Neural cell (in vitro differentiated cells): ENCODE measurements at regions not wholly inside any gene's neighbourhood (a gene's known extent, or its start where the extent isn't known, plus 50 kb on each side); places are given as distances from the start of the nearest gene placed in this dataset.

Experiments used
- H2AFZ ChIP-seq: fragments of 200-600, 300-800 bp; sonication (generic), shearing (Covaris generic); 2 replicates; pipeline ENCODE4 v1.6.0; 2014; ENCODE audit warnings: low read depth, mild to moderate bottlenecking, antibody characterized with exemption, low read length, moderate library complexity
- H3F3A ChIP-seq: fragments of 200-600 bp; shearing (Covaris generic); 2 replicates; pipeline ENCODE4 v1.6.1; 2016; ENCODE audit warnings: mild to moderate bottlenecking, moderate library complexity, mixed read lengths, antibody characterized with exemption, low read length; ENCODE audit not compliant: insufficient read depth, poor library complexity, severe bottlenecking
- H3K27ac ChIP-seq: fragments of 200-600, 300-800 bp; sonication (generic), shearing (Covaris generic); 2 replicates; pipeline ENCODE4 v1.5.1; 2014; ENCODE audit warnings: mild to moderate bottlenecking, low read length, moderate library complexity
- H3K27me3 ChIP-seq: fragments of 300-800, 200-600 bp; sonication (generic), shearing (Covaris generic); 2 replicates; pipeline ENCODE4 v1.6.0; 2014; ENCODE audit warnings: mild to moderate bottlenecking, low read depth, low read length, moderate library complexity; ENCODE audit not compliant: insufficient read depth
- H3K36me3 ChIP-seq: fragments of 300-800, 200-600 bp; sonication (generic), shearing (Covaris generic); 2 replicates; pipeline ENCODE4 v1.5.1; 2014; ENCODE audit warnings: mild to moderate bottlenecking, antibody characterized with exemption, low read length, moderate library complexity; ENCODE audit not compliant: insufficient read depth
- H3K4me2 ChIP-seq: fragments of 300-800, 200-600 bp; sonication (generic), shearing (Covaris generic); 2 replicates; pipeline ENCODE4 v1.6.0; 2014; ENCODE audit warnings: mild to moderate bottlenecking, low read length
- H3K4me3 ChIP-seq: fragments of 300-800, 200-600 bp; sonication (generic), shearing (Covaris generic); 2 replicates; pipeline ENCODE4 v1.5.1; 2014; ENCODE audit warnings: mild to moderate bottlenecking, low read length, moderate library complexity
- H3K79me2 ChIP-seq: fragments of 200-600 bp; shearing (Covaris generic); replicated peaks from 2 replicates; pipeline ENCODE4 v1.6.0; 2014; ENCODE audit warnings: mild to moderate bottlenecking, low read length, moderate library complexity; ENCODE audit not compliant: insufficient read depth
- H3K9ac ChIP-seq: fragments of 300-800, 200-600 bp; sonication (generic), shearing (Covaris generic); 2 replicates; pipeline ENCODE4 v1.6.1; 2016; ENCODE audit warnings: mild to moderate bottlenecking, low read length, mixed read lengths
- H3K9me2 ChIP-seq: fragments of 200-600 bp; shearing (Covaris generic); 2 replicates; pipeline ENCODE4 v1.6.1; 2016; ENCODE audit warnings: mild to moderate bottlenecking, low read length, mixed read lengths; ENCODE audit not compliant: insufficient read depth
- H3K9me3 ChIP-seq: fragments of 200-600, 300-800 bp; sonication (generic), shearing (Covaris generic); 2 replicates; pipeline ENCODE4 v1.6.1; 2016; ENCODE audit warnings: mild to moderate bottlenecking, mixed run types, low read length, moderate library complexity, mixed read lengths
- H4K20me1 ChIP-seq: fragments of 200-600 bp; shearing (Covaris generic); 2 replicates; pipeline ENCODE4 v1.6.1; 2016; ENCODE audit warnings: mild to moderate bottlenecking, mixed run types; ENCODE audit not compliant: insufficient read depth
- EP300 ChIP-seq: fragments of 450-650 bp; conservative IDR thresholded peaks from 2 replicates; pipeline ENCODE4 v1.6.1; 2014; ENCODE audit warnings: antibody characterized with exemption, mild to moderate bottlenecking, moderate library complexity; ENCODE audit not compliant: poor library complexity, severe bottlenecking
- EZH2 ChIP-seq: fragments of 200-600, 300-800 bp; shearing (Covaris generic), sonication (generic); IDR thresholded peaks from 2 replicates; pipeline ENCODE4 v1.6.1; 2014; ENCODE audit warnings: antibody characterized with exemption, low read length, borderline replicate concordance, mild to moderate bottlenecking; ENCODE audit not compliant: insufficient read depth, poor library complexity, severe bottlenecking
- MXI1 ChIP-seq: fragments of 450-650 bp; conservative IDR thresholded peaks from 2 replicates; pipeline ENCODE4 v1.6.1; 2014; ENCODE audit warnings: antibody characterized with exemption, mild to moderate bottlenecking; ENCODE audit not compliant: poor library complexity, severe bottlenecking
- POLR2AphosphoS5 ChIP-seq: IDR thresholded peaks from 2 replicates; pipeline ENCODE4 v1.6.1; 2012
- RAD21 ChIP-seq: fragments of 450-650 bp; conservative IDR thresholded peaks from 2 replicates; pipeline ENCODE4 v1.6.1; 2014; ENCODE audit warnings: antibody characterized with exemption, mild to moderate bottlenecking, moderate library complexity
- SMC3 ChIP-seq: fragments of 450-650 bp; conservative IDR thresholded peaks from 2 replicates; pipeline ENCODE4 v1.6.1; 2014; ENCODE audit warnings: antibody characterized with exemption, mild to moderate bottlenecking, moderate library complexity; ENCODE audit not compliant: poor library complexity
- TAF1 ChIP-seq: IDR thresholded peaks from 2 replicates; pipeline ENCODE4 v1.6.1; 2012; ENCODE audit warnings: low read depth
- TF ChIP-seq, protein P1 (sequence below): fragments of 450-650 bp; IDR thresholded peaks from 2 replicates; pipeline ENCODE4 v1.5.1; 2014; ENCODE audit warnings: antibody characterized with exemption, mild to moderate bottlenecking, moderate library complexity; ENCODE audit not compliant: poor library complexity, severe bottlenecking
- TF ChIP-seq, protein P2 (sequence below): IDR thresholded peaks from 2 replicates; pipeline ENCODE4 v1.6.1; 2012; ENCODE audit warnings: borderline replicate concordance

DNA sequence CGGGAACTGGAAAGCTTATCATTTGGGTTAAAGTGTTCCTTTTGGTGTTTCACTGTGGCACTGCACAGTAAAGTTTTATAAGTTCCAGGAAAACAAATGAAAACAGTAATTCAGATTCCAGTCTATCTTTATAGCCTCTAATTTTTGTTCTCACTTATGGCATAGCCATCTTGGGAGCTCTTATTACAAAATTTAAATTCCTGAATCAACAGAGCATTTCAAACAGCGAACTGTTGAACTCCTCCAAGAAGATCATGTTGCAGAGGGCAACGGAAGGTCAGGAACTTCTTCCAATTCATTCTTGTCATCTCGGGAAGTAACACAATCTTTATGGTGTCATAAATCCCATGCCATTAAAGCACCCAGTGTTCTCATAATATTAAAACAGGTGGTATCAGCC is 229.1 kb downstream of the KCNC2 start:
- H2AFZ ChIP-seq = no peak overlapping the region
- no peak overlapping the region for H3K4me2 ChIP-seq
- H3K9me3 ChIP-seq = no peaks in the 10 kb centered on the region
- H3K9me2 ChIP-seq = no peaks in the 10 kb centered on the region
- no peaks in the 10 kb centered on the region for H3K27me3 ChIP-seq
- no peak overlapping the region for H3K27ac ChIP-seq
- H3F3A ChIP-seq = no peaks in the 10 kb centered on the region
- H3K36me3 ChIP-seq = no peaks in the 10 kb centered on the region
- no peaks in the 10 kb centered on the region for H3K79me2 ChIP-seq
- H3K4me3 ChIP-seq = no peak overlapping the region
- H4K20me1 ChIP-seq = no peaks in the 10 kb centered on the region
- TF ChIP-seq TAF1 = no peak
- TF ChIP-seq SMC3 = no peak
- TF ChIP-seq, protein P1, sequence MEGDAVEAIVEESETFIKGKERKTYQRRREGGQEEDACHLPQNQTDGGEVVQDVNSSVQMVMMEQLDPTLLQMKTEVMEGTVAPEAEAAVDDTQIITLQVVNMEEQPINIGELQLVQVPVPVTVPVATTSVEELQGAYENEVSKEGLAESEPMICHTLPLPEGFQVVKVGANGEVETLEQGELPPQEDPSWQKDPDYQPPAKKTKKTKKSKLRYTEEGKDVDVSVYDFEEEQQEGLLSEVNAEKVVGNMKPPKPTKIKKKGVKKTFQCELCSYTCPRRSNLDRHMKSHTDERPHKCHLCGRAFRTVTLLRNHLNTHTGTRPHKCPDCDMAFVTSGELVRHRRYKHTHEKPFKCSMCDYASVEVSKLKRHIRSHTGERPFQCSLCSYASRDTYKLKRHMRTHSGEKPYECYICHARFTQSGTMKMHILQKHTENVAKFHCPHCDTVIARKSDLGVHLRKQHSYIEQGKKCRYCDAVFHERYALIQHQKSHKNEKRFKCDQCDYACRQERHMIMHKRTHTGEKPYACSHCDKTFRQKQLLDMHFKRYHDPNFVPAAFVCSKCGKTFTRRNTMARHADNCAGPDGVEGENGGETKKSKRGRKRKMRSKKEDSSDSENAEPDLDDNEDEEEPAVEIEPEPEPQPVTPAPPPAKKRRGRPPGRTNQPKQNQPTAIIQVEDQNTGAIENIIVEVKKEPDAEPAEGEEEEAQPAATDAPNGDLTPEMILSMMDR = no peak
- no peak for TF ChIP-seq EP300
- TF ChIP-seq MXI1 = no peak
- TF ChIP-seq, protein P2, sequence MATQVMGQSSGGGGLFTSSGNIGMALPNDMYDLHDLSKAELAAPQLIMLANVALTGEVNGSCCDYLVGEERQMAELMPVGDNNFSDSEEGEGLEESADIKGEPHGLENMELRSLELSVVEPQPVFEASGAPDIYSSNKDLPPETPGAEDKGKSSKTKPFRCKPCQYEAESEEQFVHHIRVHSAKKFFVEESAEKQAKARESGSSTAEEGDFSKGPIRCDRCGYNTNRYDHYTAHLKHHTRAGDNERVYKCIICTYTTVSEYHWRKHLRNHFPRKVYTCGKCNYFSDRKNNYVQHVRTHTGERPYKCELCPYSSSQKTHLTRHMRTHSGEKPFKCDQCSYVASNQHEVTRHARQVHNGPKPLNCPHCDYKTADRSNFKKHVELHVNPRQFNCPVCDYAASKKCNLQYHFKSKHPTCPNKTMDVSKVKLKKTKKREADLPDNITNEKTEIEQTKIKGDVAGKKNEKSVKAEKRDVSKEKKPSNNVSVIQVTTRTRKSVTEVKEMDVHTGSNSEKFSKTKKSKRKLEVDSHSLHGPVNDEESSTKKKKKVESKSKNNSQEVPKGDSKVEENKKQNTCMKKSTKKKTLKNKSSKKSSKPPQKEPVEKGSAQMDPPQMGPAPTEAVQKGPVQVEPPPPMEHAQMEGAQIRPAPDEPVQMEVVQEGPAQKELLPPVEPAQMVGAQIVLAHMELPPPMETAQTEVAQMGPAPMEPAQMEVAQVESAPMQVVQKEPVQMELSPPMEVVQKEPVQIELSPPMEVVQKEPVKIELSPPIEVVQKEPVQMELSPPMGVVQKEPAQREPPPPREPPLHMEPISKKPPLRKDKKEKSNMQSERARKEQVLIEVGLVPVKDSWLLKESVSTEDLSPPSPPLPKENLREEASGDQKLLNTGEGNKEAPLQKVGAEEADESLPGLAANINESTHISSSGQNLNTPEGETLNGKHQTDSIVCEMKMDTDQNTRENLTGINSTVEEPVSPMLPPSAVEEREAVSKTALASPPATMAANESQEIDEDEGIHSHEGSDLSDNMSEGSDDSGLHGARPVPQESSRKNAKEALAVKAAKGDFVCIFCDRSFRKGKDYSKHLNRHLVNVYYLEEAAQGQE = no peak
- no peak for TF ChIP-seq RAD21
- TF ChIP-seq POLR2AphosphoS5 = no peak
- no peak for TF ChIP-seq EZH2
- no peak overlapping the region for H3K9ac ChIP-seq

DNA sequence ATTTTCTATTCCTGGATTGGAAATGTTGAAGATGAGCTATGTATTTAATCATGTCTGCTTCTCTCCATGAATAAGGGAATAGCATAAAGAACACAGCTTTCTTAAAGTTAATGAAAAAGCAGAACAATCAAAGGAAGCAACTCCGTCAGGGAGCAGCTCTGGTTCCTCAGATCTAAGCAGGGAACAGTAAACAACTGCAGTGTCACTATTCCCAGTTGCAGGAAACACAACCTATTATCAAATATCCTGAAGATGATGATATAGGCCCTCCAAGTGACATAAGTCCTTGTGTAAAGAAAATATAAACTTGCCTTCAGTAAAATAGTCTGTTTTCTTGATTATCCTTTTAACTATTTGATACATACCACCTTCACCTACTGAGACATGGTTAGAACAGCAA is 228.1 kb downstream of the KCNC2 start:
- H2AFZ ChIP-seq = no peak overlapping the region
- no peaks in the 10 kb centered on the region for H3K9me3 ChIP-seq
- no peak overlapping the region for H3K27ac ChIP-seq
- no peak overlapping the region for H3K4me2 ChIP-seq
- H3K36me3 ChIP-seq = no peaks in the 10 kb centered on the region
- TF ChIP-seq, protein P1 = no peak
- no peak for TF ChIP-seq MXI1
- TF ChIP-seq POLR2AphosphoS5 = no peak
- TF ChIP-seq SMC3 = no peak
- TF ChIP-seq EZH2 = no peak
- TF ChIP-seq, protein P2 = no peak
- no peak for TF ChIP-seq TAF1
- TF ChIP-seq RAD21 = no peak
- TF ChIP-seq EP300 = no peak
- H3K4me3 ChIP-seq = no peak overlapping the region
- no peaks in the 10 kb centered on the region for H3K79me2 ChIP-seq
- H4K20me1 ChIP-seq = no peaks in the 10 kb centered on the region
- no peaks in the 10 kb centered on the region for H3K9me2 ChIP-seq
- H3K27me3 ChIP-seq = no peaks in the 10 kb centered on the region
- H3K9ac ChIP-seq = no peak overlapping the region
- H3F3A ChIP-seq = no peaks in the 10 kb centered on the region
